D721Med (cell line): ENCODE measurements at regions not wholly inside any gene's neighbourhood (a gene's known extent, or its start where the extent isn't known, plus 50 kb on each side); places are given as distances from the start of the nearest gene placed in this dataset.

Experiments used
- DNase-seq: peaks from one replicate; pipeline ENCODE4 v3.0.0; 2011; ENCODE audit warnings: low spot score; ENCODE audit not compliant: insufficient read length
- FAIRE-seq: peaks from 2 replicates; lab custom pipeline; 2011; peaks lifted over from hg19 to GRCh38; lab: Jason Lieb, UNC
- CTCF ChIP-seq: IDR thresholded peaks from 2 replicates; pipeline ENCODE4 v1.5.1; 2012; ENCODE audit warnings: mild to moderate bottlenecking, control low read depth; ENCODE audit not compliant: insufficient read depth; ENCODE audit errors: missing control alignments

DNA sequence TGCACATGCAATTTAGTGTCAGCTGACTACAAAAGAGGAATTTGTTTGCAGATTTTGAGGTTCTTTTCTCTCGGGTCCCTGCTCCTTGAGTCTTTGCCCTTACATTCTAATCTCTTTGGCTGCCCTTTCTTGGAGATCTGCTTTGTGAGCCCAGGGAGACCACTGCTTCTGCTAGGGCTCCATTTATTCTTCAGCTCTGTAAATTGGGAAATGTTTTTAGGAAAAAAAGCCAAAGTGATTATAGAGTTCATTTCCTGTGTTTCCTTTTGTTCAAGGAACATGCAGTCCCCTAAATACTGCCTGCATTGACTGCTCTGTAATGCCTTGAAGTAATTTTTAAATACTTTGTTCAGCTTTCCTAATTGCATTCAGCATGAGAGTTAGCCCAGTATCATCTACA lies 197.4 kb downstream of the CSNK1G3 start:
- no peak for FAIRE-seq
- no peak for TF ChIP-seq CTCF
- no peak for DNase-seq

DNA sequence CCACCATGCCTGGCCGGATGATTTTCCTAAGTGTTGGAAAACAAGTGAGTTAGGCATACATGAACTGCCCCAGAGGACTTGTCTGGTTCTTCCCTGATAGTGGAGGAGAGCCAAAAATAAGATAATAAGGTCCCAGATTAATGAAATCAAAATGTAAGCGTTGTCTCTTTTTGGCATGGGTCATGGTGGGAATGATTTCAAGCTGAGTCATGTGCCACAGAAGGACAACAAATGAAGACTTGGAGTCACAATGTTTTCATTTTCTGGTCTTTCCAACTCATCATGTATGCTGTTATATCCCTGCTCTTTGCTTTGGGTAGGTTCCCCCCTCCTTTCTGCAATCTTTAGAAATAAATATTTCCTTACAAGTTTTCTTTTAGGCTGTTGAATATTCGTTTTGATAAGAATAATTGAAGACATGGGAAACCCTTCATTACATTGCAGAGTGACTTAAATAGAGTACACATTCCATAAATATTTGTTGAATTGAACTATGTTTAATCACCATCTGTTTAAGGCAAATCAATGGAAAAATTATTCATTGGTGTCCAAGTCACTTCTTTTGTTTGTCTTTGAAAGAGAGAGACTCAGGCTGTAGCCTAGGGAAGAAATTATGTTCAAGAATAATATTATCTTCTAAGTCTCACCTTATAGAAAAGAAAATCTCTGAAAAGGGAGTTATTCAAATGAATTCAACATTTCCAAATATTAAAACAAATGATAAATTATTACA lies 196.3 kb downstream of the CSNK1G3 start:
- TF ChIP-seq CTCF = no peak
- no peak for DNase-seq
- no peak for FAIRE-seq

GRCh38 chr5:123706531-123706930 lies 194.6 kb downstream of the CSNK1G3 start:
- TF ChIP-seq CTCF = no peak
- FAIRE-seq (no peak), DNase-seq (no peak)

GRCh38 chr5:123705741-123706140 lies 193.8 kb downstream of the CSNK1G3 start:
- no peak for TF ChIP-seq CTCF
- FAIRE-seq = no peak

GRCh38 chr5:123701511-123702200 lies 189.7 kb downstream of the CSNK1G3 start:
- no peak for DNase-seq
- TF ChIP-seq CTCF = no peak
- no peak for FAIRE-seq

More at GRCh38 chr5:123705741-123706140, 193.8 kb downstream of the CSNK1G3 start:
- no peak for DNase-seq

GRCh38 chr5:123700624-123701287 lies 188.8 kb downstream of the CSNK1G3 start:
- TF ChIP-seq CTCF = no peak
- no peak for FAIRE-seq
- no peak for DNase-seq
